ENCODE measurements at regions not wholly inside any gene's neighbourhood (a gene's known extent, or its start where the extent isn't known, plus 50 kb on each side); places are given as distances from the start of the nearest gene placed in this dataset.

GRCh38 chr13:50428183-50428877 is 413.1 kb downstream of the KCNRG start:
- Histone ChIP-seq H3K79me2 (ENCODE audit: insufficient read depth, low read length) (no peaks in the 10 kb centered on the region), H3K9me3 (ENCODE audit: insufficient read depth, low read length) (no peaks in the 10 kb centered on the region), H3K4me3 (ENCODE audit: insufficient read depth, low read length, poor library complexity, severe bottlenecking) (no peak overlapping the region), H2AFZ (ENCODE audit: low read depth, low read length, severe bottlenecking) (no peak overlapping the region), H3K27me3 (ENCODE audit: low read length) (no peaks in the 10 kb centered on the region), H3K9me2 (replicated peaks; ENCODE audit: insufficient read depth, low read length) (no peaks in the 10 kb centered on the region), H3K4me2 (ENCODE audit: low read depth, low read length, poor library complexity, severe bottlenecking) (no peak overlapping the region), H3K27ac (ENCODE audit: low read depth, low read length) (no peak overlapping the region), H4K20me1 (ENCODE audit: low read depth, low read length) (no peaks in the 10 kb centered on the region), H3F3A (ENCODE audit: insufficient read depth) (no peaks in the 10 kb centered on the region), H3K9ac (ENCODE audit: low read length) (no peak overlapping the region), H3K36me3 (ENCODE audit: low read length) (no peaks in the 10 kb centered on the region)
- no peak for TF ChIP-seq CTCF (IDR thresholded peaks at IDR 0.05; ENCODE audit: insufficient read depth, low read length, poor library complexity, severe bottlenecking)
- TF ChIP-seq EZH2phosphoT487 (conservative IDR thresholded peaks at IDR 0.05; ENCODE audit: low read length): no peak

- Histone ChIP-seq H3K79me2 (ENCODE audit: insufficient read depth, low read length) (no peaks in the 10 kb centered on the region), H3K9ac (ENCODE audit: low read length) (no peak overlapping the region), H3K27me3 (ENCODE audit: low read length) (no peaks in the 10 kb centered on the region), H3K27ac (ENCODE audit: low read depth, low read length) (no peak overlapping the region), H3K9me2 (replicated peaks; ENCODE audit: insufficient read depth, low read length) (no peaks in the 10 kb centered on the region), H3F3A (ENCODE audit: insufficient read depth) (no peaks in the 10 kb centered on the region), H3K4me2 (ENCODE audit: low read depth, low read length, poor library complexity, severe bottlenecking) (no peak overlapping the region), H3K36me3 (ENCODE audit: low read length) (0 out of 2 replicates have a peak, but pooled peaks cover 2% of the 10 kb centered on the region), H2AFZ (ENCODE audit: low read depth, low read length, severe bottlenecking) (no peak overlapping the region), H3K9me3 (ENCODE audit: insufficient read depth, low read length) (no peaks in the 10 kb centered on the region), H3K4me3 (ENCODE audit: insufficient read depth, low read length, poor library complexity, severe bottlenecking) (no peak overlapping the region), H4K20me1 (ENCODE audit: low read depth, low read length) (no peaks in the 10 kb centered on the region)
- TF ChIP-seq EZH2phosphoT487 (conservative IDR thresholded peaks at IDR 0.05; ENCODE audit: low read length) (no peak), CTCF (IDR thresholded peaks at IDR 0.05; ENCODE audit: insufficient read depth, low read length, poor library complexity, severe bottlenecking) (no peak)
Observed at GRCh38 chr13:50435011-50435410, 408.5 kb downstream of the DLEU7 start.

- H3K9me2 ChIP-seq (replicated peaks; ENCODE audit: insufficient read depth, low read length): no peaks in the 10 kb centered on the region
- no peak overlapping the region for H2AFZ ChIP-seq (ENCODE audit: low read depth, low read length, severe bottlenecking)
Observed at GRCh38 chr13:50437252-50437651, 406.2 kb downstream of the DLEU7 start.

More at GRCh38 chr13:50437252-50437651, 406.2 kb downstream of the DLEU7 start:
- Histone ChIP-seq H3K36me3 (ENCODE audit: low read length) (0 out of 2 replicates have a peak, but pooled peaks cover 2% of the 10 kb centered on the region), H4K20me1 (ENCODE audit: low read depth, low read length) (no peaks in the 10 kb centered on the region), H3K27ac (ENCODE audit: low read depth, low read length) (no peak overlapping the region), H3K79me2 (ENCODE audit: insufficient read depth, low read length) (no peaks in the 10 kb centered on the region), H3K27me3 (ENCODE audit: low read length) (no peaks in the 10 kb centered on the region), H3K4me3 (ENCODE audit: insufficient read depth, low read length, poor library complexity, severe bottlenecking) (no peak overlapping the region), H3K9ac (ENCODE audit: low read length) (no peak overlapping the region), H3K9me3 (ENCODE audit: insufficient read depth, low read length) (no peaks in the 10 kb centered on the region), H3F3A (ENCODE audit: insufficient read depth) (no peaks in the 10 kb centered on the region), H3K4me2 (ENCODE audit: low read depth, low read length, poor library complexity, severe bottlenecking) (no peak overlapping the region)
- TF ChIP-seq EZH2phosphoT487 (conservative IDR thresholded peaks at IDR 0.05; ENCODE audit: low read length) (no peak), CTCF (IDR thresholded peaks at IDR 0.05; ENCODE audit: insufficient read depth, low read length, poor library complexity, severe bottlenecking) (no peak)

Measured in SU-DHL-6 (cell line).